NCI-H524 treated with DMSO at 0.1 percent for 48 hours (cell line): ENCODE measurements at regions not wholly inside any gene's neighbourhood (a gene's known extent, or its start where the extent isn't known, plus 50 kb on each side); places are given as distances from the start of the nearest gene placed in this dataset.

Experiments used
- DNase-seq: peaks from one replicate; lab custom pipeline; 2025; lab: John Stamatoyannopoulos, UW

DNA sequence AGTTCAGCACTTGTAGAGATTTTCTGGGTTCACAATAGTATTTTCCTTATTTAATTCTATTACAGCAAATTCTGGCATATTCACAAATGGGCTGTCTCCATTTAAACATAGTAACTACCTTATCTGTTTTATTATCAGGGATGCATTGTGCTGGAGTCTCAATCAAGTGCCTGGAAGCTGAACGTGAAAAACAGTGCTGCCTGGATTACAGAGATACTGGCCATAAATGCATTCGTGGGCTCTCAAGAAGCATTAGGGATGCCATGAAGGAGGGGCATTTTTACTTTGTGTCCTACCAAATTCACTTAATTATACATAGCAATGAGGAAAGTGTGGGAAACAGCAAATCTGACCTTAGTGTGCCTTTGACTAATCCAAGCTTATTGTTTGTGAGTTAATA is 184.6 kb downstream of the ABCC12 start:
- no peak for DNase-seq

DNA sequence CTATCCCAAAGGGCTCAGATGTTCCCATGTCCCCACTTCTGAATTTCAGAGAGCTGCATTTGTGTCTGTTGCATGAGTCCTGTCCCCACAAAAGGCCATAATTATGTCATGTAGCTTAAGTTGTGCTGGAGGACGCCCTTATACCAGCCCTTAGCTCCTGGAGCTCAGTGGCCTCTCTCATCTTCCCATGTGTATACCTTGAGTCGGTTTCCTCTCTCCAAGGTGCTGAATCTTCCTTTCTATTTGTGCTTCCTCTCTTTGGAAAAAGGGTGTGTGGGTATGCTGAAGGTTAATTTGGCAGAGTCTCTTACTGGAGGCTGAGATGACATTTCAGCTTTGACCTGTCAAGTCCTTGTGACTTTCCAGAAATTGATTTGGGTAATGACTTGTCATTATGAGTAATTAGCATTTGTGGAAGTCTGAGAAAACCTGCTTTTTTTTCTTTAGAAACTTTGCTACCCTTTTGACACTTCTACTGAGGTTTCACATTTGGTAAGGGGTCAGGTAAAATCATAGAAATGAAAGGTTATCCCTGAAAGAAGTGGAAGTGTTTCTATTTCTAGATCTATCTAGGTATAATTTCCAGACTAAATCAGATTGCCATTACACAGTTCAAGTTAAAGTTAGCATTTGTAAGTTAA is 185.4 kb downstream of the ABCC12 start:
- no peak for DNase-seq

DNA sequence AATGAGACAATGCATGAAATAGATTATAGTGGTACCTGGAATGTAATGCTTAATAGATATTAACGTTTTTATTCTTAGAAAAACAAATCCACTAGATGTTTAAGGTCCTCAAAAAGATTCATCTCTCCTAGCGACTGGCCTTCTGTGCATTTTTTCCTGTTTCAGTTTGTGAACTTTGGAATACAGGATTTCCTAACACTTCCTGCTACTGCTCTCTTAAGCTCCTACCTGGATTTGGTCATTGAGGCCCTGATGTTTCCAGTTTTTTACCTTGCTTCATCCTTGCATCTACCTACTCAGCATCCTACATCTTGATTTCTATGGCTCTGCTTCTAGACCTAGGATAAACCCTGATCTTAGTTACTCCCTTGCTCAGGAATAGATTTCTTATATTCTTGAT is 188.4 kb downstream of the ABCC12 start:
- no peak for DNase-seq

DNA sequence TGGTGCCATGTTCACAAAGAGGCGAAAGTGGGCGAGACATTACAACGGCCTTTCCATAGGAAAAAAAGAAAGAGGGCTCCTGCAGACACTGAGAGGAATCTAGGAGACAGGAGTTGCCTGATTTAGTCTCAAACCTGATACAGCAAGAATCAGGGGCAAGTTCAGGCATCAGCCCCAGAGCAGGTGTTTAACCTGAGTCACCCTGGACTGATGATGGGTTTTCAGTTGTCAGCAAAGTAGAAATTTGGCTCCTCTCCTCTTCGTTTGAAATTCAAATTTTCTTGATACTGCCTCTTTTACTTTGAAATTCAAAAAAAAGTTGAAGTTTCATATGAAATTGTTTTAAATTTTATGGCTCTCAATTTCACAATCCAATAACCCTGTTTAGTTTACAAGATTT is 189.5 kb downstream of the ABCC12 start:
- no peak for DNase-seq

DNA sequence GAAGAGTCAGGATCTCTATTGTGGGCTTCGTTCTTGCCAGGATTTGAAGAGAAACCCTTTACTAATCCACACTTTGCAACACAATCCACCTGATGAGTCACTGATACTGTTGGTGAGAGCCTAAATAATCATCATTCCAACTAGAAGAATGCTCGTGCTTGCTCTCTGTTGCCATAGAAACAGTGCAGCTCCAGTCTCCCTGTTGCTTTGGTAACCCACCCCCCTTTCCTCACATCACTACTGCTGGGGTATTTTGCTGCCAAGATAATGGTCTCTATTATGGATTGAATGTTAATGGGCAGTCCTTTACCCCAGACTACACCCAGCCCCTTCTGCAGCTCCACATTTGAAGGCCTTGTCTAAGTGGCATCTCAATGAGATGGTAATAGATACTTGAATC is 190.4 kb downstream of the ABCC12 start:
- DNase-seq = peak; percentile 64

DNA sequence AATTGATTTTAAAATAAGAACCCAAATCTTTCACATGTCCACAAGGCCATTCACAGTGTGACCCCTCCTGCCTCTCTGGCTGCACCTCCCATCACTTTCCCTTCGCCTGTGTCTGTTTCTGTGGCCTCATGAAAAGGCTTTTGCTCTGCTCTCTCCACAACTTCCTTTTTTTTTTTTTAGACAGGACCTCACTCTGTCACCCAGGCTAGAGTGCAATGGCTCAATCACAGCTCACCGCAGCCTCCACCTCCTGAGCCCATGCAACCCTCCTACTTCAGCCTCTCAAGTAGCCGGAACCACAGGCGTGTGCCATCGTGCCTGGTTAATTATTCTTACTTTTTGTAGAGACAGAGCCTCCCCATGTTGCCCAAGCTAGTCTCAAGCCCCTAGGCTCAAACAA is 197.1 kb downstream of the ABCC12 start:
- no peak for DNase-seq

DNA sequence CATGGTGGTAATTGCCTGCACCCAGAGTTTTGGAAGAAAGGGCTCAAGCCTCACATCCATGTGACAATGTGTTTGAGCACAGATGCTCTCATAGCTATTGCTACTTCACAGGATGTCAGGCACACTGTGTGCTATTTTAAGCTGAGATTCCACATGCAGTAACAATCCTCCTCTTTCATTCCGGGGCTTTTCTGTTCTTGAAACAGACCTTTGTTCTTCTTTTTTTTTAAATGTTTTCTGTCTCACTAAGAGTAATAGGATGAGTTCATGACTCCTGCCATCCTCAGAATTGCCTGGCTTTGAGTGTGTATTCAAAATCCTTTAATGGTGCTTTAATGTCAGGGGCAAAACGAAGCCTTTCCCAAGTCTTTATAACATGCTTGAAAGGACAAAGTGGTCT is 198.9 kb downstream of the ABCC12 start:
- no peak for DNase-seq

DNA sequence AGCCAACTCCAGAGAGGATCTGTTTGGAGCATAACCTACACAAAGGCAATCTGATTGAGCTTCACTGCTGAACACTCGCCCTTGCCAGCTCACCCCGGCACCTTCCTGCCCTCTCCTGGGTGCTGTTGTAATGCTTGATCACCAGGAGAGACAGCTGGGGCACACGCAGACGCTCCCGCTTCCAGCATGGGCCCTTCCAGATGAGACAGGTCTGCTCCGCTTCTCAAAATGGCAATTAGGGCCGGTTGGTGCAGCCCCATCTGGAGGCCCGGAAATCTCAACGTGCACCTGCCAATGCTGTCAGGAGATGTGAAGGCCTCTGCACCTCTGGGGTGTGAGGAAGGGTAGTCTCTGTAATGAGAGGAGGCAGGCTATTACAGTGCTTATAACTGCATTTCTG is 206.1 kb downstream of the ABCC12 start:
- DNase-seq = peak; percentile 84

DNA sequence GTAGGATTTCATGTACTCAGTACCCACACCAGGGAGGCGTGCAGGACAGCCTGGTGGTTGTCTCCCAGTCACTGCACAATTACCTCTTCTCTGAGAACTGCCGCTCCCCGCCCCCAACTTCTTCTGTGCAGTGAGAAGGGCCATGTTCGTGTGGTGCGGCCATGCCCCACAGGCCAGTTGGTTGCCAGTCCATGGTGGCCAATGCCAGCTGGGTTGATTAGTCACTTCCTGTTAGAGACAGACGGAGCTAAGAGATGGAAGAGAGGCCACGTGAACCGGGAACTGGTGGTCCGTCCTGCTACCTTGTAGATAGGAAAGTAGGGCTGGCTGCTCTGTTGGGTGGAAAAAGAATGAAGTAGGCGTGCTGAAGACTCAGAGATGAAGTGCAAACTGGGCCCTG is 206.5 kb downstream of the ABCC12 start:
- no peak for DNase-seq

DNA sequence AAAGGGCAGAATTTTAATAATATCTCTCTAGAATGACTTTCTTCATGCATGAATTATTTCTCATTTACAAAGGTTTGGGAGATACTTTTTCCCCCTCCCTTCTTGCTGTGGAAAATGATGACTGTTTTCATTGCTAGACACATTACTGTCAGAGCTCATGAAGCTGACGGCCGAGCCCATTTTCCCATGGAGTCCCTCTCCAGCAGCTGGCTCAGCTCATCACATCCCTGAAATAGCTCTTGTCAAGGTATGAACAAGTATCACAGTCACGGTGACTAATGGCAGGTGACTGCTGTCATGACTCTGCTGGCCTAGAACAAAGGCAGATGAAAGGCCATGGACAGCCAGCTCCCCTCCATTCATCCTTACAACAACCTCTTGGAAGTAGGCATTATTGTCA is 208.1 kb downstream of the ABCC12 start:
- DNase-seq = no peak

DNA sequence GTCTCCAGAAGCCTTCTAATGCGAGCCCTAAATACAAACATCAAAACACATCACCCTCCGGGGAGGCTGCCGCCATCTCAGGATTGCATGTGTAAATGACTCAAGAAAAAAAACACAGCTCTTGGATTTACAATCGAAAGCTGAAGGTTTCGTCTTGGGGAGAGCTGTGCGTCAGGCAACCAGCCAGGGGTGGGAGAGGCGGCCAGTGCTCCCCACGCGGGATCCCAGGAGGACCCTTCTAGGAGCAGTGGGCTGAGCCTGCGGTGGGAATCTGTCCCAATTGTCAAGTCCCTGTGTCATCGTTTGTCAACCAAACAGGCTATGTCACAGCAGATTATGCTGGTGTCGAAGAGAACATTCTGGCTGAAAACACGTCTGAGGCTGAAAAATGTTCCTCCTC is 209.7 kb downstream of the ABCC12 start:
- DNase-seq = no peak

DNA sequence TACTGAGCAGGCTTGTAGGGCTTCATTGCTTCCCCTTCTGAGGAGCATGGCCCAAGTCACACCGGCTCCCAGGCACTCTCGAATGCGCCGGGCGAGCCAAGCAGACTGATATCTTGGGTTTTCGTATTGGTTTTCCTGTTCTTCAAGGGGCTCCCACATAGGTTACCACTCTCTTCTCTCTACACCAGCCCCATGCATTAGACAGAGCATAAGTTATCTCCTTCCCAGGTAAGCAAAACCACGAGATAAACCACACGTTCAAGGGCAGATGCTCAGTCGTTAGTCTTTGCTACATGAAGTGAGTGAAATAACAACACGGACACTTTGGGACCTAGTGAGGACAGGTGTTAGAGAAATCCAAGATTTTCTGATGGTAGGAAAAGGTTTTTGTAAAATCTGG is 211.2 kb downstream of the ABCC12 start:
- no peak for DNase-seq

DNA sequence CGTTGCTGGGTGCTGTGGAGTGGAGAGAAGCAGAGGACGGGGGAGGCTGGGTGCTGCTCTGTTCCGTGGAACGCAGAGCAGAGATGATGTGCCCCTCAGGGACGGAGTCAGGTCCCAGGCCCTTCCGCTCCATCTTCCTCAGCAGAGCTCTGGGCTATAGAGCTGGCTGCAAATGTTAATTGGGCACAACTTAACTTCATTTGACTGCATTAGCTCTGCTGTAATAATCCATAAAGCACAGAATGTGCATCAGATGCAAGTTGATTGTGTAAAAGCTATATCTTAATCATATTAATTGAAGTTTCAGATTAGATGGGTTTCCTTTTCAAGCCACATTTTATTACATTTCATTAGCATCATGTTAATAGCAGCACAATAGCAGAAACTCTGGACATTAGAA is 212.6 kb downstream of the ABCC12 start:
- DNase-seq = no peak

DNA sequence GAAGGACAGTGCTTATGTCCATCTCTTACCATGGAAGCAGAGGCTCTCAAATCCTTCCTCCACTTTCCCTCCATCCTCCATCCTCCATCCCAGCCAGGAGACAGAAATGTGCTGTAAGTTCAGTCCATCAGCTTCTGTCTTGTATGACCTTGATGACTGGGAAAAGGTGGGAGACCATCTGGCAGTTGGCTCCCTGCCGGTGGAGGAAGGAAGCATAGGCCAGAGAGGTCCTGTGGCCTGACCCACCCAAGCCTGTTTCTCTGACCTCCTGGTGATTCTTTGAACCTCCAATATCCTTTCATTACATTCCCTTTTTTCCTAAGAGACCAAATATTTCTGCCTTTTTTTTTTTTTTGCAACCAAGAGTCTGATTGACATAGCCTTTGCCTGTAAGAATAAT is 215.3 kb downstream of the ABCC12 start:
- DNase-seq = no peak

DNA sequence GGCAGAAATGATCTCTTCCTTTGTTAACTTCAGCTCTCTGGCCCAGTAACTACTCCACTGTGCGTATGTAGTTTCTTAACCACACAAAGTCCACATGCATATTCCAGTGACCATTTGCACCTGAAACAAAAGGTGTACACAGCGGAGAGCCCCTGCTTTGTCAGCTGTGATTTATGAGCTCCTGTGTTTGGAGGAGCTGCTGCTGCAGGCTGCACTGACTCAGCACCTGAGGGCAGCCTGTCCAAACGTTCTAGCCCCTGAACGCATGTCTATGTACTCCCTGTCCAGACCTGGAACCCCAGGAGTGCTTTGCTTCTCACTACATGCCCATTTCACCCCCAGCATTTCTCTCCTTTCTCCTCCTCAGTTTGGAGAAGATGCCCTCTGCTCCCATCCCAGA is 216.1 kb downstream of the ABCC12 start:
- no peak for DNase-seq

DNA sequence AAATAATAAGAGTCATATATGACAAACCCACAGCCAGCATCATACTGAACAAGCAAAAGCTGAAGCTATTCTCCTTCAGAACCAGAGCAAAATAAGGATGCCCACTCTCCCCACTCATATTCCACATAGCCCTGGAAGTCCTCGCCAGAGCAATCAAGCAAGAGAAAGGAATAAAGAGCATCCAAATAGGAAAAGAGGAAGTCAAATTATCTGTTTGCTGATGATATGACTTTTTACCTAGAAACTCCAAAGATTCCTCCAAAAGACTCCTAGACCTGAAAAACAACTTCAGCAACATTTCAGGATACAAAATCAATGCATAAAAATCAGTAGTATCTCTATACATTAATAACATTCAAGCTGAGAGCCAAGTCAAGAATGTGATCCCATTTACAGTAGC is 217.5 kb downstream of the ABCC12 start:
- DNase-seq = no peak

DNA sequence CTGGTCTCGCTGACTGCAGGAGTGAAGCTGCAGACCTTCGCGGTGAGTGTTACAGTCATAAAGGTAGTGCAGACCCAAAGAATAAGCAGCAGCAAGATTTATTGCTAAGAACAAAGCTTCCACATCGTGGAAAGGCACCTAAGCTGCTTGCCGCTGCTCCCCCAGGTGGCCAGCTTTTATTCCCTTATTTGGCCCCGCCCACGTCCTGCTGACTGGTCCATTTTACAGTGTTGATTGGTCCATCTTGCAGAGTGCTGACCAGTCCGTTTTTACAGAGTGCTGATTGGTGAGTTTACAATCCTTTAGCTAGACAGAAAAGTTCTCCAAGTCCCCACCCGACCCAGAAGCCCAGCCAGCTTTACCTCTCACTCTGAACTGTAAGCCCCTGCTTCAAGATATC is 227.8 kb downstream of the ABCC12 start:
- no peak for DNase-seq

DNA sequence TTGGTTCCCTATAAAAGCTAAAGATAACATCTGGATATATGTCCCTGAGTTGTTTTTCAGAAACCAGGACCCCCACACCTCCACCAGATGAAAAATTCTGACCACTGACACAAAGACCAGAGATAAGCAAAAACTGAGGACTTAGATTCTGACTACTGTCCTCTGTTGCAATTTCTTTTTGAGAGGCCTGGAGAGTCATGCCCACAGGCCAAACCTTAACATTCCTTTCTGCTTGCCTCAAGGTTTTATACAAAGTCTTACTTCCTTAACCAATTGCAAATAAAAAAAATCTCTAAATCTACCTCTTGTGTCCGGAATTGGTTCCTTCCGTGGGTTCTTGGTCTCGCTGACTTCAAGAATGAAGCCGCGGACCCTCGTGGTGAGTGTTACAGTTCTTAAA is 228.5 kb downstream of the ABCC12 start:
- no peak for DNase-seq

DNA sequence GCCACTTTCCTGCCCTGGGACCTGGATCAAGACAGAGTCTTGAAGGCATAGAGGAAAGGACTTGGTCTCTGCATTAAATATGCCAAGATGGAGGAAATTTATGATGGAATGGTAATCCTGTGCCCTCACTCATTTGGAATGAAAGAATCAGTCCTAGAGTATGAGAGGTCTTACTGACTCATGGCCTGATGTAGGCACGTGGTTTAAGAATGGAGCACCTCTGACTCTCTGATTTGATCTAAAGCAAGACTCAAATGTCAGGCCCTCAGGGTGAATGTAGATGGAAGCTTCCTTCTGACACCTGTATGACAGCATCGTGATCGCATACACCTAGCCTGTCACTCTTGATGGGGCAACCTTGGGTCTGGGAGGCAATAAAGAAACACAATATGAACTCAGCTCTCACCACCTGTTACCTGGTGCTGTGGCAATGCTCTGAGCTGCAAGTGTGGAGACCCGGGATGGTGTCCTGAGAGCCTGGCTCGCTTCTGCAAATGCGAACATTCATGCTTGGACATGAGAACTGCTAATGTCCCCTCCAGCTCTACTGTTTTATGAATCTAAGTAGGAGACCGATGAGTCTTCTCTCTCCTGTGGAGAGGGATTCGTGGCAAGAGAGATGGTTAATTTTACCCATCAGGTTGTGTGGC is 229.9 kb downstream of the ABCC12 start:
- no peak for DNase-seq

DNA sequence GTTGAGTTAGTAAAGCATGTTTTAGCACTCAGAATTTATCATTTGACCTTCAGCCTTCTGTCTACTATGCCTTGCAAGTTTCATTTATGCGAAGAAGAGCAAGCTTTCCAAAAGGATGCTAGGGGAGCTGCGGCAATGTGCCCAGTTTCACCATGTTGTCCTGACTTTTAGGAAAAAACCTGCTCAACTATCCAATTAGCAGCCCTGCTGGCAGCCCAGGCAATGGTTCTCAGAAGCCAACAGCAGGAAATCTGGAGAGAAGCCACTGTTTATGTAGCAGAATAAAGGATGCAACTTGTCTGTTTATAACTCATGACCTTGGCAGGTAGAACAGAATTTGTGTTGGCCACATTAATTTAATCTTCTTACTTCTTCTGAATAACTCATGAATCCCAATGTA is 230.8 kb downstream of the ABCC12 start:
- no peak for DNase-seq

DNA sequence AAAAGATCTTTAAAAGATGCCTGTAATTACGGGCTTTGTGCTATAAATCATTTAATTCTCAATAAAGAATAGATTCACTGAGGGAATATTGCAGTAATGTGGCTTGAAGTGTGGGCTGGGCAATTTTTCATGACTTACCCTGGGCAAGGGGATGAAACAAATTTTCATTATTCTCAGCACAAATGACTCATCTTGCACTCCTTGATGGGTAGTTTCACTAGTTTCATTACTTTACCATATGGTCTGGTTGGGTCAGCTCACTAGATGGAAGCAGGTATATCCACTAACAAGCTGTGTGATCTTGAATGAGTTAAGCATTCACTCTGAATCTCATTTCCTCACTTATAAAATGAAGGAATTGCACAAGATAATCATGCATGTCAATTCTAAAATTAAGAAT is 234.3 kb downstream of the ABCC12 start:
- no peak for DNase-seq

DNA sequence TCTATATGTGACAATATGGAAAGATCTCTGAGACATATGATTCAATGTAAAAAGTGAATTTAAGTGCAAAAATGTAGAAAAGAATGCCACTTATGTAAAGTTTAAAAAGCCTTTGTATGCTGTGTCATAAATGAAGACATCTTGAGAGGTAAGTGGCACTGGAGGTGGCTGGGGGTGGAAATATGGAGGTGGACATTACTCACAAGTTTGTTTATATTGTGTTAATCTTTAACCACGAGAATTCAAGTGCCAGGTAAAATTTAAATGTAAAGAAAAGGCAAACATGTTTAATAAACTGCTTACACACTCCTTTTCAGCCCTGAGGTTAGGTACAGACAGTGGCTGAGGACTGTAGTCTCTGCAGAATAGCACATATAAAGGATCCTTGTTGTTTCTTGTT is 235.1 kb downstream of the ABCC12 start:
- DNase-seq = no peak

DNA sequence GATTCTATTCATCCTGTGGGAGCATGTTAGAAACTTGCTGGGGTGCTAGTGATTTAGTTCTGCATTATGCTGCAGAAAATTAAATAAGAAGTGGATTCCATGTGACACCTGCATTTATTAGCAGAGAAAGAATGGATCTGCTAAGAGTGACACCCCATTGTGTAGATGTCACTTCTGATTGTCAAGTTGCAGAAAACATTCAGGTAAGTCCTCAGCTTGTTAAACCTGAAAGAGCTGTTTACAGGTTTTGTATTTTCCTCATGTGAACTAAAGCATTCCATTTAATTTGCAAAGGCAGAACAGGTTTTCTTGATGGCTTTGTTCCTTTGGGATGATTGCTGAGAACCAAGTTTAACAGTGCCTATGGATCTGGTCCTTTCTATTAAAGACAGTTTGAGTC is 238.7 kb downstream of the ABCC12 start:
- DNase-seq = no peak

DNA sequence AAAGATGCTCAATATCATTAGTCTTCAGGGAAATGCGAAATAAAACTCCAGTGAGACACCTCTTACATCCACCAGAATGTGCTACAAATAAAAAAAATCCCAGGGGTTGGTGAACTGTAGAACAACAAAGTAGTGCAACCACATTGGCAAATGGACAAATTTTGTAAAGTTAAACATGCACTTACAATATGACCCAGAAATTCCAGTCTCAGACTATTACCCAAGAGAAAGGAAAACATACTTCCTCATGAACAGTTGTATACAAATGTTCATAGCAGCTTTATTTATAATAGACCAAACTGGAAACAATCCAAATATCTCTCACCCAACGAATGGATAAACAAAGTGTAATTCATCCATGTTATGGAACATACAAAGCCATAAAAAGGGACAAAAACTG is 239.5 kb downstream of the ABCC12 start:
- no peak for DNase-seq
